ENCODE measurements at regions not wholly inside any gene's neighbourhood (a gene's known extent, or its start where the extent isn't known, plus 50 kb on each side); places are given as distances from the start of the nearest gene placed in this dataset.

GRCh38 chr12:111276146-111276545 is 92.7 kb downstream of the PHETA1 start:
- TF ChIP-seq MAX (IDR thresholded peaks at IDR 0.05), result no peak
- no peak for TF ChIP-seq JUND (IDR thresholded peaks at IDR 0.05)
- no peak for TF ChIP-seq CTCF (IDR thresholded peaks at IDR 0.05; ENCODE audit: low read depth, low read length, missing input control)
- no peak for TF ChIP-seq RXRA (IDR thresholded peaks at IDR 0.05)
